GM12891 (cell line): ENCODE measurements at regions not wholly inside any gene's neighbourhood (a gene's known extent, or its start where the extent isn't known, plus 50 kb on each side); places are given as distances from the start of the nearest gene placed in this dataset.

Experiments
- DNase-seq: peaks from one replicate; pipeline ENCODE4 v3.0.0; 2011; ENCODE audit warnings: low spot score; ENCODE audit not compliant: insufficient read length
- FAIRE-seq: peaks from 2 replicates; lab custom pipeline; 2011; peaks lifted over from hg19 to GRCh38; lab: Jason Lieb, UNC
- PAX5 ChIP-seq: IDR thresholded peaks from 2 replicates; pipeline ENCODE4 v1.6.1; 2011; ENCODE audit warnings: low read length, moderate library complexity, mild to moderate bottlenecking; ENCODE audit not compliant: insufficient read depth, severe bottlenecking
- POLR2A ChIP-seq: IDR thresholded peaks from 2 replicates; pipeline ENCODE4 v1.6.1; 2011; ENCODE audit warnings: low read depth, low read length, control low read depth
- POLR2AphosphoS5 ChIP-seq: IDR thresholded peaks from 2 replicates; pipeline ENCODE4 v1.6.1; 2011; ENCODE audit warnings: low read depth, low read length, control low read depth
- POU2F2 ChIP-seq: IDR thresholded peaks from 2 replicates; pipeline ENCODE4 v1.6.1; 2011; ENCODE audit warnings: low read depth, mild to moderate bottlenecking, control low read depth, low read length, moderate library complexity
- SPI1 ChIP-seq: IDR thresholded peaks from 2 replicates; pipeline ENCODE4 v1.6.1; 2011; ENCODE audit warnings: low read depth, low read length, control low read depth
- TAF1 ChIP-seq: IDR thresholded peaks from 2 replicates; pipeline ENCODE4 v1.6.1; 2011; ENCODE audit warnings: low read depth, low read length, control low read depth

- FAIRE-seq (no peak), DNase-seq (peak; percentile 15)
- TF ChIP-seq PAX5 (no peak), SPI1 (no peak), POLR2A (no peak), TAF1 (no peak), POU2F2 (no peak), POLR2AphosphoS5 (no peak)
Measured at GRCh38 chr14:32254952-32255679, 52.0 kb upstream of the RNU6-8 start.

GRCh38 chr14:32255789-32256188 is 52.7 kb upstream of the RNU6-8 start:
- TF ChIP-seq SPI1 (no peak), TAF1 (no peak), PAX5 (no peak), POU2F2 (no peak), POLR2AphosphoS5 (no peak), POLR2A (no peak)
- DNase-seq (no peak), FAIRE-seq (no peak)

- DNase-seq, result no peak
- no peak for FAIRE-seq
- no peak for TF ChIP-seq POU2F2
- no peak for TF ChIP-seq SPI1
- no peak for TF ChIP-seq POLR2AphosphoS5
- no peak for TF ChIP-seq POLR2A
- TF ChIP-seq PAX5, result no peak
- no peak for TF ChIP-seq TAF1
Measured at GRCh38 chr14:32256576-32256975, 53.5 kb upstream of the RNU6-8 start.

- TF ChIP-seq POLR2A, result no peak
- no peak for TF ChIP-seq POU2F2
- TF ChIP-seq POLR2AphosphoS5, result no peak
- TF ChIP-seq PAX5, result no peak
- no peak for TF ChIP-seq SPI1
- TF ChIP-seq TAF1, result no peak
- DNase-seq (no peak), FAIRE-seq (no peak)
Measured at GRCh38 chr14:32258336-32258993, 55.4 kb upstream of the RNU6-8 start.

GRCh38 chr14:32259368-32260013 is 56.4 kb upstream of the RNU6-8 start:
- DNase-seq, result no peak
- no peak for TF ChIP-seq POLR2AphosphoS5
- no peak for TF ChIP-seq POLR2A
- TF ChIP-seq SPI1, result peak; percentile 39
- peak; percentile 58 for FAIRE-seq

GRCh38 chr14:32263939-32264567 is 61.0 kb upstream of the RNU6-8 start:
- TF ChIP-seq POU2F2 (no peak), PAX5 (no peak), SPI1 (no peak), TAF1 (no peak), POLR2AphosphoS5 (no peak), POLR2A (no peak)
- FAIRE-seq, result no peak
- DNase-seq, result no peak

- no peak for TF ChIP-seq POLR2A
- TF ChIP-seq POU2F2, result no peak
- TF ChIP-seq TAF1, result no peak
- no peak for TF ChIP-seq PAX5
- no peak for TF ChIP-seq POLR2AphosphoS5
- no peak for TF ChIP-seq SPI1
- DNase-seq (no peak), FAIRE-seq (no peak)
Measured at GRCh38 chr14:32265584-32265983, 62.5 kb upstream of the RNU6-8 start.

GRCh38 chr14:32277998-32278397 is 51.1 kb upstream of the AKAP6 start:
- no peak for TF ChIP-seq TAF1

More at GRCh38 chr14:32277998-32278397, 51.1 kb upstream of the AKAP6 start:
- DNase-seq (no peak), FAIRE-seq (no peak)
